ENCODE measurements at regions not wholly inside any gene's neighbourhood (a gene's known extent, or its start where the extent isn't known, plus 50 kb on each side); places are given as distances from the start of the nearest gene placed in this dataset.

- ChIA-PET CTCF (interaction anchor here (1.6 kb wide), 1 partner anchor 27 kb away, joined by 3 read pairs; no protein-coding TSS in a partner anchor), POLR2A (no interaction called here)
- TF ChIP-seq, protein P1, sequence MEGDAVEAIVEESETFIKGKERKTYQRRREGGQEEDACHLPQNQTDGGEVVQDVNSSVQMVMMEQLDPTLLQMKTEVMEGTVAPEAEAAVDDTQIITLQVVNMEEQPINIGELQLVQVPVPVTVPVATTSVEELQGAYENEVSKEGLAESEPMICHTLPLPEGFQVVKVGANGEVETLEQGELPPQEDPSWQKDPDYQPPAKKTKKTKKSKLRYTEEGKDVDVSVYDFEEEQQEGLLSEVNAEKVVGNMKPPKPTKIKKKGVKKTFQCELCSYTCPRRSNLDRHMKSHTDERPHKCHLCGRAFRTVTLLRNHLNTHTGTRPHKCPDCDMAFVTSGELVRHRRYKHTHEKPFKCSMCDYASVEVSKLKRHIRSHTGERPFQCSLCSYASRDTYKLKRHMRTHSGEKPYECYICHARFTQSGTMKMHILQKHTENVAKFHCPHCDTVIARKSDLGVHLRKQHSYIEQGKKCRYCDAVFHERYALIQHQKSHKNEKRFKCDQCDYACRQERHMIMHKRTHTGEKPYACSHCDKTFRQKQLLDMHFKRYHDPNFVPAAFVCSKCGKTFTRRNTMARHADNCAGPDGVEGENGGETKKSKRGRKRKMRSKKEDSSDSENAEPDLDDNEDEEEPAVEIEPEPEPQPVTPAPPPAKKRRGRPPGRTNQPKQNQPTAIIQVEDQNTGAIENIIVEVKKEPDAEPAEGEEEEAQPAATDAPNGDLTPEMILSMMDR (IDR thresholded peaks at IDR 0.05; ENCODE audit: control extremely low read depth, extremely low read depth, low read depth, missing control alignments), result no peak
- no peak for DNase-seq (ENCODE audit: extremely low spot score)
Observed at GRCh38 chr1:29830383-29830782, 594.1 kb downstream of the PTPRU start.

GRCh38 chr1:29829448-29830344 lies 593.4 kb downstream of the PTPRU start:
- TF ChIP-seq, protein P1 (IDR thresholded peaks at IDR 0.05; ENCODE audit: control extremely low read depth, extremely low read depth, low read depth, missing control alignments), result no peak
- DNase-seq (ENCODE audit: extremely low spot score), result no peak
- ChIA-PET POLR2A (no interaction called here), CTCF (interaction anchor here (1.6 kb wide), 1 partner anchor 26 kb away, joined by 3 read pairs; no protein-coding TSS in a partner anchor)

- ChIA-PET POLR2A (no interaction called here), CTCF (no interaction called here)
- TF ChIP-seq, protein P1 (IDR thresholded peaks at IDR 0.05; ENCODE audit: control extremely low read depth, extremely low read depth, low read depth, missing control alignments), result no peak
- no peak for DNase-seq (ENCODE audit: extremely low spot score)
Observed at GRCh38 chr1:29828526-29829447, 592.5 kb downstream of the PTPRU start.

- ChIA-PET POLR2A (no interaction called here), CTCF (no interaction called here)
- TF ChIP-seq, protein P1 (IDR thresholded peaks at IDR 0.05; ENCODE audit: control extremely low read depth, extremely low read depth, low read depth, missing control alignments), result no peak
- no peak for DNase-seq (ENCODE audit: extremely low spot score)
Observed at GRCh38 chr1:29827801-29828525, 591.6 kb downstream of the PTPRU start.

DNA sequence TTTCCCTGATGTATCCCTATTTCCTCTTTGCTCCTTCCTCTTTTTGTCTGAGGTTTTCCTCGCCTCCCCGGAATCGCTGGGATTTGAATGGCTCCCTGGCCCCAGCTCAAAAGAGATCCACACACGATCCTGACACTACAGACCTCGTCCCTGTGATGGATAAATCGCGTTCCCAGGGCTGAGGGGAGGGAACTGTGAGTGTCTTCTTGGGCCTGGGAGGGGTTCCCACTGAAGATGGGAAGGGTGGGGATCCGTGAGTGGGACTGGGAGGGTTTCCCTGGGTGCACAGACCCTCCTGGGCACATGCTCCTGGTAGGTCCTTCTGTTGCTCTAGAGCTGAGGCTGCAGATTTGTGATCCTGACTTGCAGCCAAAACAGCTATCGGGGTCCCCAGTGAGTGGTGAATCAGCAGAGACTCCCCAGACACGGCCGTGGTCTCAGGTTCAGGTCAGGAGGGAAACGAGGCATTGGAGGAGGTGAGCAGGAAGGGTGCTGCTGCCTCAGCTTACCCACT lies 591.0 kb downstream of the PTPRU start:
- ChIA-PET CTCF (no interaction called here), POLR2A (no interaction called here)
- TF ChIP-seq, protein P1 (IDR thresholded peaks at IDR 0.05; ENCODE audit: control extremely low read depth, extremely low read depth, low read depth, missing control alignments), result no peak
- no peak for DNase-seq (ENCODE audit: extremely low spot score)

DNA sequence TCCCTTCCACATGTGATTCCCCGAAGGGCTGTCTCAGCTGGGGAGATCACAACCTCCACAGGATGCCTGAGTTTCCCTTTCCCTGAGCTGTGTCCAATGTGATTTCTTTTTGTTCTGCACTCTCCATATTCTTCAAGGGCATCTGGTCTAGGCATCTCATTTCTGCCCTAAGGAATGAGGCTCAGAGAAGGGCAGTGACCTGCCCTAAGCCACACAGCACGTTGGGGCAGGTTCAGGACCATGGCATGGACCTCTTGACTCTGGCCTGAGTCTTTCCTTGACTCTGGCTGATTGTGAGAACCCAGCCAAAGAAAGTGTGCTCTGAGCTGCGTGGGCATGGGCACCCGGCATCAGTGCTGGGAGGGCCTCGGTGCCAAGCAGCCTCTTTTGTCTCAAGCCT lies 590.3 kb downstream of the PTPRU start:
- no peak for DNase-seq (ENCODE audit: extremely low spot score)
- ChIA-PET CTCF (no interaction called here), POLR2A (no interaction called here)
- TF ChIP-seq, protein P1 (IDR thresholded peaks at IDR 0.05; ENCODE audit: control extremely low read depth, extremely low read depth, low read depth, missing control alignments), result no peak

Measured in GM10248 (cell line).